K562 (cell line): ENCODE measurements at regions not wholly inside any gene's neighbourhood (a gene's known extent, or its start where the extent isn't known, plus 50 kb on each side); places are given as distances from the start of the nearest gene placed in this dataset.

ENCODE experiments used
- ATAC-seq: fragments of 200-7000 bp; cut with Tn5 transposase; 3 replicates; pipeline ENCODE4 v1.9.1; 2020; ENCODE audit warnings: moderate library complexity
- BruUV-seq: library from RNA; stranded (reverse); fragments of 400-500 nt; replicated peaks from 2 replicates; lab custom pipeline; 2021; lab: Mats Ljungman, UMichigan
- CTCF ChIA-PET: fragments of 300-600 bp; formaldehyde crosslinking; extraction: SDS; loops from one replicate; lab custom pipeline; 2021; ENCODE audit warnings: low intra/inter-chr PET ratio; lab: Yijun Ruan, JAX
- POLR2A ChIA-PET: fragments of 300-600, 350-650 bp; sonication (Branson Sonifier 250); formaldehyde crosslinking; extraction: SDS; loops from one replicate; lab custom pipeline; 2021; ENCODE audit warnings: antibody characterized with exemption, inconsistent platforms; lab: Yijun Ruan, JAX
- DNase-seq, 4 experiments: peaks; one replicate each; pipeline versions ENCODE4 v3.0.0 to v3.0.0-alpha.2; 2011 to 2018; ENCODE audit warnings: low spot score in 3 of 4, mixed read lengths in 3 of 4; ENCODE audit errors: extremely low read depth in 1 of 4
- FAIRE-seq: peaks from 2 replicates; lab custom pipeline; 2011; peaks lifted over from hg19 to GRCh38; lab: Jason Lieb, UNC
- H2AFZ ChIP-seq: 2 replicates; pipeline ENCODE4 v1.6.0; 2011; ENCODE audit warnings: low read depth, low read length, control low read depth, inconsistent platforms
- H3K27ac ChIP-seq: fragments of 200-600 bp; 3 replicates; pipeline ENCODE4 v1.8.0; 2011; ENCODE audit warnings: low read depth, mild to moderate bottlenecking, control low read depth, inconsistent platforms, low read length, moderate library complexity, mixed read lengths; ENCODE audit errors: extremely low read depth
- H3K27me3 ChIP-seq, 2 experiments: fragments of 300-600 bp in 1 of 2; 2 replicates in 1 of 2; 3 replicates in 1 of 2; pipeline versions ENCODE4 v1.6.0 to v1.8.0; 2011; ENCODE audit warnings: inconsistent platforms in 2 of 2, low read length in 2 of 2, mild to moderate bottlenecking in 1 of 2, mixed read lengths in 1 of 2, moderate library complexity in 1 of 2; ENCODE audit not compliant: control insufficient read depth in 2 of 2, insufficient read depth in 2 of 2
- H3K36me3 ChIP-seq: fragments of 300-600 bp; 3 replicates; pipeline ENCODE4 v1.8.0; 2011; ENCODE audit warnings: mild to moderate bottlenecking, low read length, inconsistent platforms; ENCODE audit not compliant: control insufficient read depth, insufficient read depth
- H3K4me1 ChIP-seq, 2 experiments: fragments of 200-600 bp in 1 of 2; replicated peaks in 1 of 2; 2 replicates in 1 of 2; 3 replicates in 1 of 2; pipeline versions ENCODE4 v1.5.1 to v1.8.0; 2011; ENCODE audit warnings: inconsistent platforms in 2 of 2, low read length in 2 of 2, mild to moderate bottlenecking in 1 of 2, mixed read lengths in 1 of 2, moderate library complexity in 1 of 2; ENCODE audit not compliant: control insufficient read depth in 2 of 2, insufficient read depth in 2 of 2
- H3K4me2 ChIP-seq: 2 replicates; pipeline ENCODE4 v1.6.1; 2011; ENCODE audit warnings: low read length, control low read depth, inconsistent platforms, mixed read lengths; ENCODE audit not compliant: insufficient read depth
- H3K4me3 ChIP-seq: fragments of 200-600 bp; sonication (generic), shearing (Covaris generic); 2 replicates; pipeline ENCODE4 v1.5.1; 2016; ENCODE audit warnings: control low read depth, inconsistent platforms
- H3K79me2 ChIP-seq: fragments of 200-600 bp; 3 replicates; pipeline ENCODE4 v1.8.0; 2011; ENCODE audit warnings: low read length, inconsistent platforms; ENCODE audit not compliant: control insufficient read depth, insufficient read depth
- H3K9ac ChIP-seq, 2 experiments: 2 replicates each; pipeline versions ENCODE4 v1.6.0 to v1.6.1; 2011; ENCODE audit warnings: low read depth in 2 of 2, low read length in 2 of 2, control low read depth in 1 of 2, inconsistent platforms in 1 of 2, mild to moderate bottlenecking in 1 of 2, mixed read lengths in 1 of 2; ENCODE audit not compliant: insufficient read depth in 1 of 2
- H3K9me1 ChIP-seq: one replicate; pipeline ENCODE4 v1.6.0; 2011; ENCODE audit warnings: inconsistent platforms, mild to moderate bottlenecking, low read length, moderate library complexity; ENCODE audit not compliant: control insufficient read depth, insufficient read depth
- H3K9me3 ChIP-seq: replicated peaks from 2 replicates; pipeline ENCODE4 v1.5.1; 2011; ENCODE audit warnings: low read depth, low read length, inconsistent platforms; ENCODE audit not compliant: control insufficient read depth, insufficient read depth
- H4K20me1 ChIP-seq: replicated peaks from 2 replicates; pipeline ENCODE4 v1.6.1; 2011; ENCODE audit warnings: low read length, inconsistent platforms, mixed read lengths; ENCODE audit not compliant: control insufficient read depth, insufficient read depth
- CBX8 ChIP-seq: fragments of 200-600 bp; sonication (generic); IDR thresholded peaks from 2 replicates; pipeline ENCODE4 v1.6.1; 2012; ENCODE audit warnings: borderline replicate concordance, mixed run types, low read depth, mild to moderate bottlenecking, moderate library complexity, mixed read lengths, low read length, control low read depth, inconsistent platforms; ENCODE audit not compliant: poor library complexity, severe bottlenecking; ENCODE audit errors: extremely low read depth
- EHMT2 ChIP-seq: fragments of 450-650 bp; IDR thresholded peaks from 2 replicates; pipeline ENCODE4 v1.6.1; 2018; ENCODE audit warnings: antibody characterized with exemption
- JUN ChIP-seq, 2 experiments: sonication (generic) in 1 of 2; formaldehyde crosslinking in 1 of 2; IDR thresholded peaks; 2 replicates each; pipeline versions ENCODE4 v1.6.1 to v1.8.0; 2012 to 2022; ENCODE audit warnings: borderline replicate concordance in 2 of 2, mild to moderate bottlenecking in 2 of 2, improper control_type of control experiment in 1 of 2, low read depth in 1 of 2, low read length in 1 of 2, missing genetic modification reagents in 1 of 2
- KLF1 ChIP-seq: fragments of 450-650 bp; IDR thresholded peaks from 2 replicates; pipeline ENCODE4 v1.6.1; 2016; ENCODE audit warnings: missing genetic modification characterization, missing compliant biosample characterization
- KLF13 ChIP-seq: fragments of 450-650 bp; IDR thresholded peaks from 2 replicates; pipeline ENCODE4 v1.6.1; 2016; ENCODE audit warnings: missing genetic modification characterization, low read depth, mild to moderate bottlenecking, missing compliant biosample characterization, moderate library complexity, borderline replicate concordance
- NCOA6 ChIP-seq: fragments of 450-650 bp; IDR thresholded peaks from 2 replicates; pipeline ENCODE4 v1.6.1; 2017; ENCODE audit warnings: mild to moderate bottlenecking
- PTTG1 ChIP-seq: fragments of 450-650 bp; IDR thresholded peaks from 2 replicates; pipeline ENCODE4 v1.6.1; 2016; ENCODE audit warnings: low read depth, mild to moderate bottlenecking, missing genetic modification characterization, missing compliant biosample characterization
- RAD21 ChIP-seq, 2 experiments: fragments of 250-450 bp in 1 of 2; fragments of 450-650 bp in 1 of 2; sonication (Bioruptor Pico) in 1 of 2; formaldehyde crosslinking in 1 of 2; IDR thresholded peaks in 1 of 2; conservative IDR thresholded peaks in 1 of 2; 2 replicates each; pipeline versions ENCODE4 v1.4.0 to v1.8.0; 2020 to 2022; ENCODE audit warnings: mild to moderate bottlenecking in 2 of 2, moderate library complexity in 1 of 2
- SMAD2 ChIP-seq: fragments of 150-350 bp; IDR thresholded peaks from 2 replicates; pipeline ENCODE4 v1.6.1; 2014; ENCODE audit warnings: low read depth, mild to moderate bottlenecking, low read length
- SRF ChIP-seq, 2 experiments: fragments of 250-450, 450-650 bp in 1 of 2; sonication (Bioruptor Pico) in 1 of 2; sonication (generic) in 1 of 2; formaldehyde crosslinking; IDR thresholded peaks; 2 replicates each; pipeline versions ENCODE4 v1.5.0 to v1.5.1; 2020 to 2022; ENCODE audit warnings: mild to moderate bottlenecking in 1 of 2, missing genetic modification reagents in 1 of 2
- THRAP3 ChIP-seq: fragments of 450-650 bp; IDR thresholded peaks from 2 replicates; pipeline ENCODE4 v1.6.1; 2016; ENCODE audit warnings: mild to moderate bottlenecking, inconsistent platforms, borderline replicate concordance
- ZBTB7A ChIP-seq: IDR thresholded peaks from 2 replicates; pipeline ENCODE4 v1.6.1; 2011; ENCODE audit warnings: low read depth, mild to moderate bottlenecking, low read length, moderate library complexity, borderline replicate concordance; ENCODE audit not compliant: control insufficient read depth
- WGBS: fragments of 100-300 bp; shearing (Covaris generic); methylation state at CpG from one replicate; pipeline ENCODE4 v1.1.6; 2016; ENCODE audit warnings: low coverage, mixed read lengths; ENCODE audit not compliant: insufficient coverage; ENCODE audit errors: missing lambda C conversion rate; 5-methylcytosine and 5-hydroxymethylcytosine counted together
- in situ Hi-C: fragments of 300-500 bp; cut with MboI; formaldehyde crosslinking; loops from 4 replicates; pipeline ENCODE4 v1.15.0; 2018; ENCODE audit warnings: inconsistent platforms, mixed read lengths
- intact Hi-C: fragments of 100-400 bp; cut with micrococcal nuclease; formaldehyde crosslinking; loops from 2 replicates; pipeline ENCODE4 v1.14.2; 2022
- TF ChIP-seq, protein P1 (sequence below): sonication (generic); formaldehyde crosslinking; IDR thresholded peaks from 2 replicates; pipeline ENCODE4 v1.5.0; 2020; ENCODE audit warnings: missing genetic modification reagents
- TF ChIP-seq, protein P2 (sequence below): fragments of 250-450 bp; sonication (Bioruptor Pico); IDR thresholded peaks from 2 replicates; pipeline ENCODE4 v1.4.0; 2020

DNA sequence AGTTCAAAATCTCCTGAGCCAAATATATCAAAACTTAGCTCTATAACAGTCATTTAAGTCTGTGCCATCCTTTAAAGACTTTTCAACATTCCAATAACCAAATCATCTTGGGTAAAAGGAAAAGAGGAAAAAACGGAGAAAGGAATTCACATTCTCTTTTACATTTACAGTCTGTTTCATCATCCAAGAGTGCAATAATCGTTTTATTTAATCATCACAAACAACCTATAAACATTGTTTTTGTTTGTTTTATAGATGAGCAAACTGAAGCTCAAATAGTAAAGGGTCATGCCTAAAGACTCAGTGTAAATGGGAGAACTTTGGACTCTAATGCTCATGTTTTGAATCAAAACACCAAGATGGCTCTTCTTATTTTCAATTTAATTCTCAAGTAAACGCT is 252.3 kb downstream of the TOX3 start:
- Histone ChIP-seq H3K79me2 (no peaks in the 10 kb centered on the region), H3K27me3 (no peaks in the 10 kb centered on the region), H3K9me1 (no peaks in the 10 kb centered on the region), H2AFZ (no peak overlapping the region), H4K20me1 (no peaks in the 10 kb centered on the region), H3K9ac (no peak overlapping the region), H3K4me3 (no peak overlapping the region), H3K9me3 (no peaks in the 10 kb centered on the region), H3K36me3 (no peaks in the 10 kb centered on the region), H3K27ac (no peak overlapping the region), H3K4me1 (no peaks in the 10 kb centered on the region), H3K4me2 (no peak overlapping the region)
- intact Hi-C loops (no loop called here), in situ Hi-C loops (no loop called here)
- CTCF ChIA-PET = no interaction called here
- no peak for ATAC-seq
- TF ChIP-seq RAD21 (CRISPR knock-in tag; conservative IDR thresholded peaks at IDR 0.05 in 1 of 2, IDR thresholded peaks at IDR 0.05 in 1 of 2) = no peak
- TF ChIP-seq KLF13 = no peak
- no peak for TF ChIP-seq PTTG1 (tag)
- no peak for TF ChIP-seq ZBTB7A
- WGBS = 3% methylated on average over 3 of the region's 3 CpGs
- POLR2A ChIA-PET = no interaction called here
- DNase-seq = no peak
- FAIRE-seq = no peak
- BruUV-seq = no TSS peak

DNA sequence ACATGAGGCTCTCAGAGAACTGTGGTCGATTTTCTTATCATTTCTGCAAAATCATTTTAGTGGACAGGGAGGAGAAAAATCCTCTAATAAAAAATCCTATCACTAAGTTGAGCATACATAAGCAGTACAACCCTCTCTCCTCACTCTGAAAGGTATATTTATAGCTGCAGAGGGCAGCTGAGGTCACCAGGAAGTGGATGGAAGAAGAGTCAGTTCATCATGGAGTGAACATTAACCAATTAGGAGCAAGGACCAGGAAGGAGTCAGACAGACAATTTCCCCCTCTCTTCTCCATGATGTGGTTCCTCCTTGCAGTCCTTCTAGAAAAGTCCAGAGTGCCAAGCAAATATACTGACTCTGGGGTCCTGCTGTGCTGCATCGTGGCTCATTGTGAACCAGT is 253.7 kb downstream of the TOX3 start:
- BruUV-seq = no TSS peak
- Histone ChIP-seq H3K4me1 (no peaks in the 10 kb centered on the region), H4K20me1 (no peaks in the 10 kb centered on the region), H3K9ac (no peak overlapping the region), H3K9me3 (no peaks in the 10 kb centered on the region), H2AFZ (no peak overlapping the region), H3K36me3 (no peaks in the 10 kb centered on the region), H3K27me3 (no peaks in the 10 kb centered on the region), H3K27ac (no peak overlapping the region), H3K4me3 (no peak overlapping the region), H3K4me2 (no peak overlapping the region), H3K9me1 (no peaks in the 10 kb centered on the region), H3K79me2 (no peaks in the 10 kb centered on the region)
- DNase-seq (no peak), ATAC-seq (no peak), FAIRE-seq (no peak)
- ChIA-PET POLR2A (no interaction called here), CTCF (no interaction called here)
- in situ Hi-C loops (no loop called here), intact Hi-C loops (no loop called here)
- WGBS = 0% methylated on average over 2 of the region's 2 CpGs
- no peak for TF ChIP-seq THRAP3
- TF ChIP-seq KLF1 (tag) = no peak
- TF ChIP-seq SRF (CRISPR knock-in tag; IDR thresholded peaks at IDR 0.05) = no peak
- no peak for TF ChIP-seq JUN (IDR thresholded peaks at IDR 0.05; ENCODE audit: borderline replicate concordance, low read depth, low read length)
- TF ChIP-seq JUN (CRISPR knock-in tag; IDR thresholded peaks at IDR 0.05; ENCODE audit: borderline replicate concordance) = no peak
- no peak for TF ChIP-seq NCOA6
- TF ChIP-seq EHMT2 = no peak
- TF ChIP-seq CBX8 = no peak
- TF ChIP-seq, protein P1, sequence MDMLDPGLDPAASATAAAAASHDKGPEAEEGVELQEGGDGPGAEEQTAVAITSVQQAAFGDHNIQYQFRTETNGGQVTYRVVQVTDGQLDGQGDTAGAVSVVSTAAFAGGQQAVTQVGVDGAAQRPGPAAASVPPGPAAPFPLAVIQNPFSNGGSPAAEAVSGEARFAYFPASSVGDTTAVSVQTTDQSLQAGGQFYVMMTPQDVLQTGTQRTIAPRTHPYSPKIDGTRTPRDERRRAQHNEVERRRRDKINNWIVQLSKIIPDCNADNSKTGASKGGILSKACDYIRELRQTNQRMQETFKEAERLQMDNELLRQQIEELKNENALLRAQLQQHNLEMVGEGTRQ (CRISPR knock-in tag) = no peak
- TF ChIP-seq, protein P2, sequence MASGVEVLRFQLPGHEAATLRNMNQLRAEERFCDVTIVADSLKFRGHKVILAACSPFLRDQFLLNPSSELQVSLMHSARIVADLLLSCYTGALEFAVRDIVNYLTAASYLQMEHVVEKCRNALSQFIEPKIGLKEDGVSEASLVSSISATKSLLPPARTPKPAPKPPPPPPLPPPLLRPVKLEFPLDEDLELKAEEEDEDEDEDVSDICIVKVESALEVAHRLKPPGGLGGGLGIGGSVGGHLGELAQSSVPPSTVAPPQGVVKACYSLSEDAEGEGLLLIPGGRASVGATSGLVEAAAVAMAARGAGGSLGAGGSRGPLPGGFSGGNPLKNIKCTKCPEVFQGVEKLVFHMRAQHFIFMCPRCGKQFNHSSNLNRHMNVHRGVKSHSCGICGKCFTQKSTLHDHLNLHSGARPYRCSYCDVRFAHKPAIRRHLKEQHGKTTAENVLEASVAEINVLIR (CRISPR knock-in tag) = no peak
- no peak for TF ChIP-seq SMAD2
